PC-9 (cell line): ENCODE measurements at regions not wholly inside any gene's neighbourhood (a gene's known extent, or its start where the extent isn't known, plus 50 kb on each side); places are given as distances from the start of the nearest gene placed in this dataset.

Source experiments
- CTCF ChIP-seq: fragments of 200-600 bp; sonication (generic); conservative IDR thresholded peaks from 2 replicates; pipeline ENCODE4 v1.6.1; 2017; ENCODE audit warnings: mixed run types, antibody characterized with exemption, mild to moderate bottlenecking, moderate library complexity
- EZH2 ChIP-seq: fragments of 200-600 bp; sonication (generic); IDR thresholded peaks from 2 replicates; pipeline ENCODE4 v1.8.0; 2017; ENCODE audit warnings: antibody characterized with exemption, low read depth

- TF ChIP-seq CTCF = no peak
- no peak for TF ChIP-seq EZH2
Observed at GRCh38 chr14:96671218-96671617, 126.0 kb upstream of the VRK1 start.
